Adrenal gland (tissue), 9 donors: ENCODE measurements at regions not wholly inside any gene's neighbourhood (a gene's known extent, or its start where the extent isn't known, plus 50 kb on each side); places are given as distances from the start of the nearest gene placed in this dataset.

ENCODE experiments used
- DNase-seq, 7 donors: peaks; one replicate each; pipeline ENCODE4 v3.0.0-alpha.2; 2019 to 2020
- H3K27ac ChIP-seq, 5 donors: fragments of 200-600 bp; sonication (generic) in 4 of 5; 1 replicate in 3 of 5; 2 replicates in 2 of 5; pipeline versions ENCODE4 v1.5.1 to v1.8.0; 2016 to 2020; ENCODE audit warnings: mild to moderate bottlenecking in 1 of 5
- H3K27me3 ChIP-seq: fragments of 200-600 bp; 2 replicates; pipeline ENCODE4 v1.8.0; 2021
- H3K36me3 ChIP-seq, 2 donors: fragments of 200-600 bp; replicated peaks in 1 of 2; 1 replicate in 1 of 2; 2 replicates in 1 of 2; pipeline versions ENCODE4 v1.5.1 to v1.8.0; 2018 to 2022
- H3K4me1 ChIP-seq, 2 donors: fragments of 200-600 bp; replicated peaks in 1 of 2; 1 replicate in 1 of 2; 2 replicates in 1 of 2; pipeline versions ENCODE4 v1.5.1 to v1.8.0; 2018 to 2021
- H3K4me3 ChIP-seq, 4 donors: fragments of 200-600 bp; sonication (generic) in 3 of 4; one replicate each; pipeline ENCODE4 v1.5.1; 2016 to 2018
- H3K9me3 ChIP-seq, 3 donors: fragments of 200-600 bp; sonication (generic) in 1 of 3; replicated peaks in 1 of 3; 1 replicate in 2 of 3; 2 replicates in 1 of 3; pipeline versions ENCODE4 v1.5.1 to v1.8.0; 2016 to 2021
- POLR2A ChIP-seq, 2 donors: fragments of 450-650 bp; IDR thresholded peaks; one replicate each; pipeline ENCODE4 v1.6.1; 2017; ENCODE audit warnings: antibody characterized with exemption in 2 of 2, mild to moderate bottlenecking in 2 of 2, moderate library complexity in 1 of 2
- WGBS, 4 donors: extraction: QIAGEN DNeasy Blood & Tissue Kit in 2 of 4; methylation state at CpG; one replicate each; pipeline versions ENCODE4 v1.1.5 to v1.1.7; 2013 to 2017; 5-methylcytosine and 5-hydroxymethylcytosine counted together
- intact Hi-C, 2 donors: fragments of 100-400 bp; cut with DNase I; formaldehyde crosslinking; loops; one replicate each; pipeline versions ENCODE4 v1.14.1 to v1.15.0; 2022 to 2023
- TF ChIP-seq, protein P1 (sequence below), 6 experiments: fragments of 450-650 bp in 4 of 6; fragments of 200-600 bp in 2 of 6; sonication (generic) in 1 of 6; IDR thresholded peaks; 1 replicate in 5 of 6; 2 replicates in 1 of 6; pipeline versions ENCODE4 v1.5.1 to v1.8.0; 2016 to 2021; ENCODE audit warnings: antibody characterized with exemption in 6 of 6, mild to moderate bottlenecking in 2 of 6, moderate library complexity in 1 of 6
- donor health status: healthy with polysubstance abuse.
- donor health status: Bipolar disorder and iron deficiency.
- donor health status: DM: yes; HTN: yes; CAD: no.
- donor health status: DM: no; HTN: no; CAD: no.
- donor health status: DM: no; HTN: no; CAD: no.

DNA sequence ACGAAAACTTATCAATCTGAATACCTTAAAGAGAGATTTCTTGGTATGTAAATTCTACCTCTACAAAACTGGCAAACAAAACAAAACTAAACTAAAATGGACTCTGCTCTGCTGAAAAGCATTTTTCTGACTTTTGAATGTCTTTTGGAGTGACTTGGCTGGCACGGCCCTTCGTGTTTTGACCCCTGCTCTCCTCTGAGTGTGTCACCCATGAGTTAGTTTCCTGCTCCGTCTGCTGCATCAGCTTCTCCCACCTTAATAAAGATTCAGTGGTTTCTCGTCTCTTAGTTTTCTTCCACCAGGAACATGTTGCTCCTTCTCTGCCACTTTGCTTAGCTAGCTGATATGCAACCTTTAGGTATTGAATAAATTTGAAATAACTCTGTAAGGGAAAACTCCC lies 1084.0 kb upstream of the CDH18 start:
- Histone ChIP-seq H3K27me3 (no peaks in the 10 kb centered on the region), H3K27ac (no peak overlapping the region), H3K9me3 (no peaks in the 10 kb centered on the region), H3K4me3 (no peak overlapping the region), H3K36me3 (no peaks in the 10 kb centered on the region), H3K4me1 (no peaks in the 10 kb centered on the region)
- intact Hi-C loops: no loop called here
- 63 to 81% (median 71%) methylated on average over 5 of the region's 5 CpGs for WGBS, 4 donors
- TF ChIP-seq POLR2A (IDR thresholded peaks at IDR 0.05): no peak
- TF ChIP-seq, protein P1, sequence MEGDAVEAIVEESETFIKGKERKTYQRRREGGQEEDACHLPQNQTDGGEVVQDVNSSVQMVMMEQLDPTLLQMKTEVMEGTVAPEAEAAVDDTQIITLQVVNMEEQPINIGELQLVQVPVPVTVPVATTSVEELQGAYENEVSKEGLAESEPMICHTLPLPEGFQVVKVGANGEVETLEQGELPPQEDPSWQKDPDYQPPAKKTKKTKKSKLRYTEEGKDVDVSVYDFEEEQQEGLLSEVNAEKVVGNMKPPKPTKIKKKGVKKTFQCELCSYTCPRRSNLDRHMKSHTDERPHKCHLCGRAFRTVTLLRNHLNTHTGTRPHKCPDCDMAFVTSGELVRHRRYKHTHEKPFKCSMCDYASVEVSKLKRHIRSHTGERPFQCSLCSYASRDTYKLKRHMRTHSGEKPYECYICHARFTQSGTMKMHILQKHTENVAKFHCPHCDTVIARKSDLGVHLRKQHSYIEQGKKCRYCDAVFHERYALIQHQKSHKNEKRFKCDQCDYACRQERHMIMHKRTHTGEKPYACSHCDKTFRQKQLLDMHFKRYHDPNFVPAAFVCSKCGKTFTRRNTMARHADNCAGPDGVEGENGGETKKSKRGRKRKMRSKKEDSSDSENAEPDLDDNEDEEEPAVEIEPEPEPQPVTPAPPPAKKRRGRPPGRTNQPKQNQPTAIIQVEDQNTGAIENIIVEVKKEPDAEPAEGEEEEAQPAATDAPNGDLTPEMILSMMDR (IDR thresholded peaks at IDR 0.05): no peak
- no peak for DNase-seq

DNA sequence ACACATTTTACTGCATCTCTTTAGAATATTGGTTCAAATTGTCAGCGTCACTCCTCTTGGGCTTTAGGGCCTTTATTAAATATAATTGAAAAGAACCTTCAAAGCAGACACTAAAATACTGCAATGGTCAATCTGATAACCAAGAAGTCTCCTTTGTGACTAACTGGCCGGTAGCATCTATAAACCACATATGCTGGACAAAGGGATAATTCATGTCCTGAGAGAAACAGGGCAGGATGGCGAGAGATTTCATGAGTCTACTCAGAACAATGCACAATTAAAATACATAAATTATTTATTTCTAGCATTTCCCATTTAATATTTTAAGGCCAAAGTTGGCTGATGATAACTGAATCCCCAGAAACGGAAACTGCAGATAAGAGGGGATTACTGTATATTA lies 1083.4 kb upstream of the CDH18 start:
- H3K4me3 ChIP-seq: no peak overlapping the region
- no peaks in the 10 kb centered on the region for H3K27me3 ChIP-seq
- no peak for DNase-seq
- intact Hi-C loops: no loop called here
- TF ChIP-seq POLR2A (IDR thresholded peaks at IDR 0.05): no peak
- TF ChIP-seq, protein P1 (IDR thresholded peaks at IDR 0.05): no peak
- no peaks in the 10 kb centered on the region for H3K4me1 ChIP-seq
- WGBS, 4 donors: 76 to 80% (median 78%) methylated on average over 4 of the region's 4 CpGs
- no peaks in the 10 kb centered on the region for H3K9me3 ChIP-seq
- H3K36me3 ChIP-seq: no peaks in the 10 kb centered on the region
- no peak overlapping the region for H3K27ac ChIP-seq

DNA sequence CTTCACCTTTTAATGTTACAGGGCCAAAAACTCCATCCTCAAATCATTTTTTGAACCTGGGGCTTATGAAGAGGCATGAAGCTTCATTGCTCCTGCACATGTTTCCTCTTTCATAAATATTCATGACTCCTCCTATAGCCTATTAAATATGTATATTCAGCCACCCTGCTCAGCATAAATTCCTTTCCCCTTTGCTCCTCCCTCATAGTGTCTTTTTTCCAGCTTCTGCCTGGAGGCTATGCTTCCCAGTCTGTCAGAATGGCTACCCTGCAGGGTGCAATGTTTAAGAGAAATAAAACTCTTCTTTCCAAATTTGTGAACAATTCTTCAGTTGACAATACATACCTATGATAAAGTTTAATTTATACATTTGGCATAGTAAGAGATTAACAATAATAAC lies 1082.9 kb upstream of the CDH18 start:
- no peak overlapping the region for H3K27ac ChIP-seq
- no peak for TF ChIP-seq POLR2A (IDR thresholded peaks at IDR 0.05)
- TF ChIP-seq, protein P1 (IDR thresholded peaks at IDR 0.05): no peak
- H3K27me3 ChIP-seq: no peaks in the 10 kb centered on the region
- no peaks in the 10 kb centered on the region for H3K4me1 ChIP-seq
- DNase-seq: no peak
- H3K36me3 ChIP-seq: no peaks in the 10 kb centered on the region
- H3K9me3 ChIP-seq: no peaks in the 10 kb centered on the region
- no peak overlapping the region for H3K4me3 ChIP-seq
- intact Hi-C loops: no loop called here

DNA sequence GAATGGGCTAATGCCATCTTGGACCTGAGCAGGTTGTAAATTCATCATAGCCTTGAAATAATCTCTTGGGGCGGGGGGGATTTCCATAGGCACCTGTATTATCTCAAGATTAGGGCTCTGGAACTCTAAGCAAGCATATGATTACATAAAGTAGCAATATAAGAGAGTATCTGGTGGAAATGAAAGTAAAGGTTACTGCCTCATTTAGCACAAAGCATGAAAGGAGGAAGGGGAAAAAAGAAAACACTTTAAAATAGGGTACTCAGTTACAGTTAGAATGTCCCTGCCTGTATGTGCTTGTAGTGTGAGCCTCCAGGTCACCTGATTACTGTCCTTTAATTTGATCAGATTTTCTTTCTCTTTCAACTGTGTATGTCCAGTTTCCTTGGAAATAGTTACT lies 1079.7 kb upstream of the CDH18 start:
- H3K27ac ChIP-seq: no peak overlapping the region
- DNase-seq: no peak
- no peak overlapping the region for H3K4me3 ChIP-seq
- TF ChIP-seq, protein P1 (IDR thresholded peaks at IDR 0.05): no peak
- no peak for TF ChIP-seq POLR2A (IDR thresholded peaks at IDR 0.05)
- H3K9me3 ChIP-seq: no peaks in the 10 kb centered on the region
- intact Hi-C loops: no loop called here
- no peaks in the 10 kb centered on the region for H3K36me3 ChIP-seq
- H3K4me1 ChIP-seq: no peaks in the 10 kb centered on the region
- WGBS, 4 donors: 28 to 60% (median 36%) methylated on average over 1 of the region's 1 CpG
- H3K27me3 ChIP-seq: no peaks in the 10 kb centered on the region
